ENCODE measurements at regions not wholly inside any gene's neighbourhood (a gene's known extent, or its start where the extent isn't known, plus 50 kb on each side); places are given as distances from the start of the nearest gene placed in this dataset.

DNA sequence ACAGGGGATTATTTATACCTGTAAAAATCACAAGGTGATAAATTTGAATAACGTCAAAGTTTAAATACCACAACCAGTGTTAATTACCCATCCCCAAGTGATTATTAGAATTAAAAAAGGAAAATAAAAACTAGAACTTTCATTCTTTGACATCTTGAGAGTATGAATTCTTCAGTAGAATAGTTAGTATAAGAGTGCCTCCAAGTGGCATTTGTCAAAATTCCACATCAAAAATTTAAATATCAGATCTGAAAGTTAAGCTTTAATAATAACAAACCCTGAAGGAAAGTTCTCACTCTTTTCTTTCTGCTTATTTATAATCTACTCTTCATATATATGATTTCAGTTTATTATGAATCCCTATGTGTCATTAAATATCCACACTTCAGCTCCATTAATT lies 273.7 kb upstream of the KYNU start:
- no peak for ATAC-seq (replicated peaks)
- H3K4me1 Mint-ChIP-seq, result no peaks in the 10 kb centered on the region
- no peaks in the 10 kb centered on the region for H3K27me3 Mint-ChIP-seq
- H3K27ac Mint-ChIP-seq, result no peak overlapping the region
- H3K4me3 Mint-ChIP-seq, result no peak overlapping the region
- no peaks in the 10 kb centered on the region for H3K9me3 Mint-ChIP-seq
- H3K36me3 Mint-ChIP-seq (ENCODE audit: low read depth), result no peaks in the 10 kb centered on the region

DNA sequence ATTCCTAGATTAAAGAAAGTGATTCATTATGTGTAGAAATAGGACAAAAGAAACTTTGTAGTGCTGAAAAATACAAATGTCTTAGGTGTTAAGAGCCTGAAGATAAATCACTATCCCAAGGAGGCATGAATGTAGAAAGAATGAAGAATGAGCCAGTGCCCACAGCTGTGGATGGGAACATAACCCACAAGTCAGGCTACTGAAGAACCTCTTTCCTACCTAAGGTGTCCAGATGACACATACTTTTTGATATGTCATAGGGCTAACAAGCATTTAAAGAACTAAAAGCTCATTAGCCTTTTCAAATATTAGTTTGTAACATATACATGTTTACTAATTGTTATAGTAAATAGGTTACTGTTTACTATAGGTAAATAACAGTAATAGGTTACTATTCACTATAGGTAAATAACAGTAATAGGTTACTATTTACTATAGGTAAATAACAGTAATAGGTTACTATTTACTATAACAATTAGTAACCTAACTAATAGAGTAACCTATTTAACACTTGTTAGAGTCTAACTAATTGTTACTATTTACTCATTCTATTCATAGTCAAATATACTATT lies 275.0 kb upstream of the KYNU start:
- no peaks in the 10 kb centered on the region for H3K9me3 Mint-ChIP-seq
- no peak overlapping the region for H3K4me3 Mint-ChIP-seq
- H3K27me3 Mint-ChIP-seq, result no peaks in the 10 kb centered on the region
- H3K4me1 Mint-ChIP-seq, result no peaks in the 10 kb centered on the region
- H3K27ac Mint-ChIP-seq, result no peak overlapping the region
- no peak for ATAC-seq (replicated peaks)
- no peaks in the 10 kb centered on the region for H3K36me3 Mint-ChIP-seq (ENCODE audit: low read depth)

DNA sequence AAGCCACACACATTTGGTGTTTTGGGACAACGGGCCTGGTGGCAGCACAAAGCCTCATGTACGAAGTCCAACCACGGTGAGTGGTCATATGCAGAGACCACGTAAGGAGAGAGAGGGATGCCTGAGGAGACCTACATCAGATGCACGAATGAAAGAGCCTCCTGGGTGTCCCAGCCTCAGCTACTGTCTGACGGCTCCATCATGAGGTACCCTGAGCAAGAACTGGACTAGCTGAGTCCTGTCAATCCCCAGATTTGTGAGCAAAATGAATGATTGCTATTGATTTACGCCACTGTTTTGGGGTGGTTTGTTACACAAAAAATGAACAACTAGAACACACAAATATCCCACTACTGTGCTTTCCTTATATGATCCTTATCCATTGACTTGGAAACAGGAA lies 275.7 kb upstream of the KYNU start:
- Mint-ChIP-seq H3K4me3 (no peak overlapping the region), H3K4me1 (no peaks in the 10 kb centered on the region), H3K36me3 (ENCODE audit: low read depth) (no peaks in the 10 kb centered on the region), H3K27ac (no peak overlapping the region), H3K27me3 (no peaks in the 10 kb centered on the region), H3K9me3 (no peaks in the 10 kb centered on the region)
- no peak for ATAC-seq (replicated peaks)

DNA sequence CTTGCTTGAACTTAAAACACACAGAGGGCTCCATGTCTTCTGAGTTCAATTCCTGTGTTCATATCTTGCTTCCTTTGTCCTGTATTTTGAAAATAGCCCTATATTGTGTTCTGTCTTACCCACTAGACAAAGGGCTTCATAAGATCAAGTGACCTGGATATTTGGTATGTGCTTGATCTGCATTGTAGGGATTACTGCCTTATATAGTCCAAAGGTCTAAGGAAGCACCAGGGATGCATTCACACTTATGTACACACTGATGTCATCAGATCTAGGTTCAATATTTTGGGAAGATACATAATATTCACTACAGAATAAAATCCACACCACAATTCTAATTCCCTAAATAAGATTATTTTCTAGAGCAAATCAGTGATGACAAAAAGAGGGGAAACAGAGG lies 278.0 kb upstream of the KYNU start:
- Mint-ChIP-seq H3K9me3 (no peaks in the 10 kb centered on the region), H3K27ac (no peak overlapping the region), H3K4me1 (no peaks in the 10 kb centered on the region), H3K36me3 (ENCODE audit: low read depth) (no peaks in the 10 kb centered on the region), H3K4me3 (no peak overlapping the region), H3K27me3 (no peaks in the 10 kb centered on the region)
- no peak for ATAC-seq (replicated peaks)

DNA sequence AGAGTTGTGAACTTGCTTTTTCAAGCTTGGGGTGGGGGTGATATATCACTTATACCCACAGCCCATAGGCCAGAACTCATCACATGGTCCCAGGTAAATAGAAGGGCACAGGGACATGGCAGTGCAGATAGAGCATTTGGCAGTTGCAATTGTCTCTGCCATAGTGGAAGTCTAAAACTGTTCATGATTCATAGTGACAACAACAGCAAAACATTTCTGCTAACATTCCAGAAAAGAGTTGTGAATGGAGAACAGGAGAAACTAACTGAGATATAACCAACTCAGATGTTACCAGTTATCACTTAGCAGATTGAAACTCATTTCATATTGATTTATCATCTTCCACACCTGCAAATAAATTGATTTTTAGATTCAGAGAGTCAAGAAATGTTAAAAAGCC lies 278.6 kb upstream of the KYNU start:
- ATAC-seq (replicated peaks), result no peak
- no peaks in the 10 kb centered on the region for H3K9me3 Mint-ChIP-seq
- no peak overlapping the region for H3K4me3 Mint-ChIP-seq
- H3K36me3 Mint-ChIP-seq (ENCODE audit: low read depth), result no peaks in the 10 kb centered on the region
- H3K4me1 Mint-ChIP-seq, result no peaks in the 10 kb centered on the region
- no peaks in the 10 kb centered on the region for H3K27me3 Mint-ChIP-seq
- no peak overlapping the region for H3K27ac Mint-ChIP-seq

DNA sequence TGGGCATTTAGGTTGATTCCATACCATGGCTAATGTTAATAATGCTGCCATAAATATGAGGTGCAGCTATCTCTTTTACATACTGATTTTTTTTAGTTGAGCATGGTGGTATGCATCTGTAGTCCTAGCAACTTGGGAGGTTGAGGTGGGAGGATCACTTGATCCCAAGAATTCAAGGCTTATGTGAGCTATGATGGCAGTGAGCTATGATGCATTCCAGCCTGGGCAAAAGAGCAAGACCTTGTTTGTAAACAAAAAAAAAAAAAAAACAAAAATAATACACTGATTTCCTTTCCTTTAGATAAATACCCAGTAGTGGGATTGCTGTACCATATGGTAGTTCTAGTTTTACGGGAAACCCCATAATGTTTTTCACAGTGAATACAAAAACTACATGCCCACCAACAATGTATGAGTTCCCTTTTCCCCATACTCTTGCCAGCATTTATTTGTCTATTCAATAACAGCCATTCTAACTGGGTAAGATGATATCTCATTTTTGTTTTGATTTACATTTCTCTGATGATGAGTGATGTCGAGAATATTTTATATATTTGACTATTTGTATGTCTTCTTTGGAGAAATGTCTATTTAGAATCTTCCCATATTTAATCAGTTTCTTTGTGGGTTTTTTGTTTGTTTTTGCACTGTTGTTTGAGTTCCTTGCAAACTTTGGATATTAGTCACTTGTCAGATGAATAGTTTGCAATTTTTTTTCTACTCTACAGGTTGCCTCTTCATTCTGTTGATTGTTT lies 281.0 kb upstream of the KYNU start:
- ATAC-seq (replicated peaks), result no peak
- H3K36me3 Mint-ChIP-seq (ENCODE audit: low read depth), result no peaks in the 10 kb centered on the region
- H3K27ac Mint-ChIP-seq, result no peak overlapping the region
- no peaks in the 10 kb centered on the region for H3K9me3 Mint-ChIP-seq
- H3K4me1 Mint-ChIP-seq, result no peaks in the 10 kb centered on the region
- no peaks in the 10 kb centered on the region for H3K27me3 Mint-ChIP-seq
- H3K4me3 Mint-ChIP-seq, result no peak overlapping the region

DNA sequence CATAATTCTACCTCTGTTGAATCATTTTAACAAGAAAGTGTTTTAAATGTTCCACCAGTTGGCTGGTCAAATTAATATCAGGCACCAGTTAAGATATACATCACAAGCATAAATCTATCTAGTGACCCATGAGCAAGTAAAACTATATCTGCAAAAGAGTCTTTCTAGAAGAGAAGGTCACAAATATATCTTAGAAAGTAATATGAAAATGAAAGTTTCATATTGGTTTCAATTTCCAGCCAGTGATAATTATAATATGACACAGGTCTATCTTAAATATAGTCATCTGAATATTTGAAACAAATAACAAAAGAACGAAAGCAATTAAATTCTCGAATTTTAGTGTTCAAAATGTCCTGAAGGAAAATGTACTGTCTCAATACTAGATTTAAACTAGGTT lies 282.5 kb upstream of the KYNU start:
- no peak for ATAC-seq (replicated peaks)
- Mint-ChIP-seq H3K4me1 (no peaks in the 10 kb centered on the region), H3K36me3 (ENCODE audit: low read depth) (no peaks in the 10 kb centered on the region), H3K4me3 (no peak overlapping the region), H3K9me3 (no peaks in the 10 kb centered on the region), H3K27ac (no peak overlapping the region), H3K27me3 (no peaks in the 10 kb centered on the region)

DNA sequence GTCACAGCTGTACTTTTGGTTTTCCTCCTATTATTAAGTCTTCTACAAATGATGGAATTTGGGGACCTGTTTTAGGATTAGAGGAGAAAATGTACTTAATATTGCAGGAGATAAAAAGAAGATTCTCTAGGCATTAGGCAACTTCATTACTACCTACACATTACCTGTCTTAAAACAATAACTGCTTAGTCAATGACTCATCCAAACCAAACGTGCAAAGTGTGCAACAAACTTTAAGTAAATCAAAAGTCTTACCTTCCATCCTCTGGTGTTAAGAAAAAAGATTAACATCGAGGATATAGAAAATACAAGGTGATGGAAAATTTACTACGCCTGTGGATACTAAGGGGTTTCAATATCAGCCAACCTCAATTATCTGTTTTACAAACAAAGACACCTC lies 285.3 kb upstream of the KYNU start:
- Mint-ChIP-seq H3K27me3 (no peaks in the 10 kb centered on the region), H3K27ac (no peak overlapping the region), H3K4me1 (no peaks in the 10 kb centered on the region), H3K36me3 (ENCODE audit: low read depth) (no peaks in the 10 kb centered on the region), H3K4me3 (no peak overlapping the region), H3K9me3 (peaks cover under 1% of the 10 kb centered on the region)
- ATAC-seq (replicated peaks), result no peak

DNA sequence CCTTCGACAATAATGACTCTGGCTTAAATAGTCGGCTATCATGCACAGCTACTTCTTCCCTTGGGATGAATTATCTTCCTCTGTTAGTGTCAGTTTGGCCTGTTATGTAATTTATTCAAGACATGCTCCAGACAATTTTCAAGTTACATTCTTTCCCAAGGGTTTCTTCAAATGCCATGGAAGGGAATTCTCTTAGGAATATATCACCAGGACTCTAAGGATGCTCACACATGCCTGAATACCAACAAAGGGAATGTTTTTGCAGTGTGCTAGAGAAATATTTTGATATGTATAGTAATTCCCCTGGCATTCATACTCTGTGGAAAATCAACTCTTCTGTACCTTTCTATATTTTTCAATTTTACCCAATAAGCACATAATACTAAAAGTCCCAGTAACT lies 286.0 kb upstream of the KYNU start:
- H3K4me3 Mint-ChIP-seq, result no peak overlapping the region
- no peaks in the 10 kb centered on the region for H3K36me3 Mint-ChIP-seq (ENCODE audit: low read depth)
- H3K27ac Mint-ChIP-seq, result no peak overlapping the region
- H3K4me1 Mint-ChIP-seq, result no peaks in the 10 kb centered on the region
- H3K9me3 Mint-ChIP-seq, result peaks cover 3% of the 10 kb centered on the region
- no peak for ATAC-seq (replicated peaks)
- H3K27me3 Mint-ChIP-seq, result no peaks in the 10 kb centered on the region

DNA sequence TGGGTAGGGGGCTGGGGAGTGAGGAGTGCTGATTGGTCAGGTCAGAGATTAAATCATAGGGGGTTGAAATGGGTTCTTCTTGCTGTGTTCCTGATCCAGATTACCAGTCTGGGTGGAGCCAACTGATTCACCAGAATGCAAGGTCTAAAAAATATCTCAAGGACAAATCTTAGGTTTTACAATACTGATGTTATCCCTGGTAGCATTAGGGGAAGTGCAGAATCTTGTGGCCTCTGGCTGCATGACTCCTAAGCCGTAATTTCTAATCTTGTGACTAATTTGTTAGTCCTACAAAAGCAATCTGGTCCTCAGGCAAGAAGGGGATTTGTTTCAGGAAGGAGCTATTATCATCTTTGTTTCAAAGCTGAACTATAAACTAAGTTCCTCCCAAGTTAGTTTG lies 289.2 kb upstream of the KYNU start:
- H3K36me3 Mint-ChIP-seq (ENCODE audit: low read depth), result no peaks in the 10 kb centered on the region
- H3K27me3 Mint-ChIP-seq, result no peaks in the 10 kb centered on the region
- H3K9me3 Mint-ChIP-seq, result peaks cover 8% of the 10 kb centered on the region
- H3K27ac Mint-ChIP-seq, result no peak overlapping the region
- no peaks in the 10 kb centered on the region for H3K4me1 Mint-ChIP-seq
- no peak for ATAC-seq (replicated peaks)
- no peak overlapping the region for H3K4me3 Mint-ChIP-seq

DNA sequence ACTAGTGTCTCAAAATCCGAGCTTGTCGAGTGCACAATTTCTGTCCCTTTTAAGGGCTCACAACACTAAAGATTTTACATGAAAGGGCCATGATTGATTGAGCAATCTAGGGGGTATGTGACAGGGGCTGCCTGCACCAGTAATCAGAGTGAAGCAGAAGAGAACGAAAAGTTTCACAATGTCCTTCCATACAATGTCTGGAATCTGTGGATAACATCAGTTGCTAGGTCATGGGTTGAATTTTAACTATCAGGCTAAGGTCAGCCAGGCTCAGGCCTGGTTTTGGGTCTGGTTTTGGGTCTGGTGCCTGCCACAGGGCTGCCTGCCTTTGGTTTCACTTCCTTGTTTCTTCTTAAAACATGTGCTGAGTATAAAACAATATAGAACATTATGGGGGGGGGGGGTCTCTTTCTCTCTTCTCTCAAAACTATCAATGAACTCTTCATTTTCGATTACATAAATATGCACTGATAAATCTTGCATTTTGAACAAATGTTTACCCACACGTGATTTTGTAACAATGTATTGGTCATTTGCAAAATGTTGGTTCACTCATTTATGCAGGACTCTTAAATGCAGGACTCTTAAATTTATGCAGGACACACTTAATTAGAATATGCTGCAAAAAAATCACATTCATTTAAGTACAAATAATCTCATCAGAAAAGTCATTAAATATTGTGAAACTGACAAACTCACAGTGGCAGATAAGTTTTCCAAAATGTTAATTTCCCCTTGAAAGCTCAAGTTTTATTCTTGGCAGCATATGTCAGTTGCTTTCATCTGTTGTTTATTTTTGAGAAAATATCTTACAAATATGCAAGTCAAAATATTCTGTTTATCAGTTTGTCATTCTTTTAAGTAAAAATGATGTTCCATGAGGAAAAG lies 290.5 kb upstream of the KYNU start:
- H3K4me3 Mint-ChIP-seq, result no peak overlapping the region
- no peak for ATAC-seq (replicated peaks)
- H3K27me3 Mint-ChIP-seq, result no peaks in the 10 kb centered on the region
- H3K4me1 Mint-ChIP-seq, result no peaks in the 10 kb centered on the region
- no peaks in the 10 kb centered on the region for H3K36me3 Mint-ChIP-seq (ENCODE audit: low read depth)
- H3K9me3 Mint-ChIP-seq, result peaks cover 12% of the 10 kb centered on the region
- no peak overlapping the region for H3K27ac Mint-ChIP-seq

DNA sequence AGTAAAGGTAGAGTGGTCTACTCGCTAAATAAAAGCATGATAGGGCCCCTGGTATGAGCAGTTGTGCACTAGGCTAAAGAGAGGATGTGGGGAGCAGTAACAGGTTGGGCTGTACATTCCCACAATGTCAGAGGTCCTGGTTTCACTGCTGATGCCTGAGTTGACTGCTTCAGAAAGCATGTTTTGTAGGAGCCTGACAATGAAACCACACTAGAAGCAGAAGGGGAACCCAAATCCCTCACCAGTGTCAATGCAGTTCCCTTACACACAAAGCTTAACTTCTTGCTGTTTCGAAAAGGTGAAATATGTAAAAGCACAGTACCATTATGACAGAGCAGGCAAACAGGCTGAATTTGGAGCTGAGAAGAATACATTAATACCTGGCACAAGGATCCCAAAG lies 291.7 kb upstream of the KYNU start:
- no peak for ATAC-seq (replicated peaks)
- peaks cover 19% of the 10 kb centered on the region for H3K9me3 Mint-ChIP-seq
- no peak overlapping the region for H3K4me3 Mint-ChIP-seq
- no peaks in the 10 kb centered on the region for H3K27me3 Mint-ChIP-seq
- no peaks in the 10 kb centered on the region for H3K4me1 Mint-ChIP-seq
- no peak overlapping the region for H3K27ac Mint-ChIP-seq
- no peaks in the 10 kb centered on the region for H3K36me3 Mint-ChIP-seq (ENCODE audit: low read depth)

DNA sequence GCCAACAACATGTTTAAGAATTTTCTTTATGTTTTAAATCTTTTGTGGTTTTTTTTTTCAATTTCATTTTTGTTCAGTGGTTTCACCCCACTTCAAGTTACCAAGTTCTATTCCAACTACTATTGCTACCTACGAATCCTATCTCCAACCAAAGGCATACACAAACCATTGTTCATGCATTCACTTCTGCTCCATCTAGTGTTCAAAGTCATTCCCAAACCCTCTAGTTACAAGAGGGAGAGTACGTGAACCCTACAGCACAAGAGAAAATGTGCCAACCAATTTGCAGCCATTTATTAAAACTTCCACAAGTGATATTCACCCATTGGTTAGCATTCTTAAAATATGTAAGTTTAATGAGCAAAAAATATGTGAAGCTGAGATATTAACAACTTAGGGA lies 295.1 kb upstream of the KYNU start:
- ATAC-seq (replicated peaks), result no peak
- peaks cover 23% of the 10 kb centered on the region for H3K9me3 Mint-ChIP-seq
- H3K27ac Mint-ChIP-seq, result no peak overlapping the region
- H3K27me3 Mint-ChIP-seq, result no peaks in the 10 kb centered on the region
- no peaks in the 10 kb centered on the region for H3K4me1 Mint-ChIP-seq
- H3K36me3 Mint-ChIP-seq (ENCODE audit: low read depth), result no peaks in the 10 kb centered on the region
- no peak overlapping the region for H3K4me3 Mint-ChIP-seq

DNA sequence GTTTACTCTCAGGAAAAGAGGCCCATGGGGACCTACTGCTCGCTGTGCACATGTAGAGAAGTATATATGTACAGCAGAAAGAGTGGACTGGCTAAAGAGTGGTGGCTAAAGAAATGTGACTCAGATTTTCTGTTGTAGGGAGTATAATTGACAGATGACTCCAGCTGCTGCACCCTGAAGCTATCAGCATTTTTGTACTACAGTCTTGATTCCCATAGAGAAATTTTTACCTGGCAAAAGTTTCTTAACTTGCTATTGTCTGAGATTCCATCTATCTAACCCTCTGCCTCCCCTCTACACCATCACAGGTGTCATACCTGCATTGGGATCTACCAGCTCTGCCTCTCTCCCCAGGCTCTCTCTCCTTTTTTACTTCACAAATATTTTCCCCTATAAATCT lies 296.0 kb upstream of the KYNU start:
- no peaks in the 10 kb centered on the region for H3K36me3 Mint-ChIP-seq (ENCODE audit: low read depth)
- no peaks in the 10 kb centered on the region for H3K4me1 Mint-ChIP-seq
- no peak for ATAC-seq (replicated peaks)
- H3K4me3 Mint-ChIP-seq, result no peak overlapping the region
- H3K27ac Mint-ChIP-seq, result no peak overlapping the region
- H3K9me3 Mint-ChIP-seq, result peaks cover 20% of the 10 kb centered on the region
- H3K27me3 Mint-ChIP-seq, result no peaks in the 10 kb centered on the region

DNA sequence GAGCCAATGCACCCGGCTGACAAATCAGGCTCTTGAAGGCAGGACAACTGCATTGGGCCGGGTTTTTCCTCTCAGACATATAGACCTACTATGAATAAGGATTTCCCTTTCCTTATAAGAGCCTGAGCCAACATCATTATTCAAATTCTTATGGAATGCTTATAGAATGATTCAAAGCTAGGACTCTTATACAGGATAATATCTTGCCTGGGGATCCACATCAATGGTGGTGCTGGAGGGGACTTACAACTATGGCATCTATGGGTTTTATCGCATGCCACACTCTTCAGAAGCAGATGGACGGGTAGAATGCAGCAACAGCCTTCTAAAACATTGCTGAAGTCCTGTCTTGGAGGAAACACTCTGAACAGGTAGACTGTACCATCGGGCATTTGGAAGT lies 296.8 kb upstream of the KYNU start:
- Mint-ChIP-seq H3K27me3 (no peaks in the 10 kb centered on the region), H3K4me3 (no peak overlapping the region), H3K27ac (no peak overlapping the region), H3K9me3 (peaks cover 20% of the 10 kb centered on the region), H3K36me3 (ENCODE audit: low read depth) (no peaks in the 10 kb centered on the region), H3K4me1 (no peaks in the 10 kb centered on the region)
- no peak for ATAC-seq (replicated peaks)
